ENCODE measurements at regions not wholly inside any gene's neighbourhood (a gene's known extent, or its start where the extent isn't known, plus 50 kb on each side); places are given as distances from the start of the nearest gene placed in this dataset.

DNA sequence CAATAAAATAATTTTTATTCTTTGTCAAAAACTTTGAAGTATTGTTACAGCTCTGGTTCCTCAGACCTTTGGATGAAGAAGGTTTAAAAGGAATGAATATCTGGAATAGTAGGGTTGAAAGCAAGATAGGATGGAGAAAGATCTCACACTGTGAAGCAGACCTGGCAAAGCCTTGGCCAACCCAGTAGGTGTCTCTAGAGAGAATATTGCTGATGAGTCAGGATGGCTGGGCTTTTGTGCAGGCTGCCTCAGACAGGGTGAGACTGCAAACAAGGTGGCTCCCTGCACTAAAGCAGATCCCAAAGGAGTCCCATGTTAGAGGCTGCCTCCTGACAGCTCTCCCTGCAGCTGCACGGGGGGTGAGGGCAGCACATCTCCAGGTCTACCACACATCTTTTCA lies 226.0 kb upstream of the ITGA4 start:
- TF ChIP-seq, protein P1, sequence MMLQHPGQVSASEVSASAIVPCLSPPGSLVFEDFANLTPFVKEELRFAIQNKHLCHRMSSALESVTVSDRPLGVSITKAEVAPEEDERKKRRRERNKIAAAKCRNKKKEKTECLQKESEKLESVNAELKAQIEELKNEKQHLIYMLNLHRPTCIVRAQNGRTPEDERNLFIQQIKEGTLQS (CRISPR knock-in tag; IDR thresholded peaks at IDR 0.05): no peak
- TF ChIP-seq KDM1A (CRISPR knock-in tag; IDR thresholded peaks at IDR 0.05): no peak

Measured in HepG2 (cell line).